ENCODE measurements at regions not wholly inside any gene's neighbourhood (a gene's known extent, or its start where the extent isn't known, plus 50 kb on each side); places are given as distances from the start of the nearest gene placed in this dataset.
"Not testable (repeated sequence)": the region's sequence is repeated elsewhere in the genome, so short reads cannot be mapped to it uniquely, and the experiment has no call there.

GRCh38 chr7:39854616-39855324 is 95.3 kb upstream of the CDK13 start:
- TF ChIP-seq CTCF (IDR thresholded peaks at IDR 0.05; ENCODE audit: low read depth, low read length); EZH2phosphoT487 (IDR thresholded peaks at IDR 0.05; ENCODE audit: low read depth): not testable (repeated sequence)

All from OCI-LY3 (cell line).